Upper lobe of left lung (tissue), 6 donors: ENCODE measurements at regions not wholly inside any gene's neighbourhood (a gene's known extent, or its start where the extent isn't known, plus 50 kb on each side); places are given as distances from the start of the nearest gene placed in this dataset.
A peak's percentile ranks its signal among the peaks of the same experiment; 100 is the strongest.

Source experiments
- ATAC-seq, 2 donors: fragments of 200-7000 bp; cut with Tn5 transposase; one replicate each; pipeline ENCODE4 v1.9.1; 2022; ENCODE audit warnings: mild to moderate bottlenecking in 2 of 2, moderate library complexity in 2 of 2; ENCODE audit not compliant: low FRiP score in 2 of 2
- DNase-seq, 2 donors: peaks; one replicate each; pipeline ENCODE4 v3.0.0-alpha.2; 2019 to 2020
- H3K27ac ChIP-seq, 4 donors: fragments of 200-600 bp; sonication (generic); one replicate each; pipeline ENCODE4 v1.5.1; 2016 to 2019
- H3K27me3 ChIP-seq, 4 donors: fragments of 200-600 bp; sonication (generic); one replicate each; pipeline ENCODE4 v1.5.1; 2017 to 2019
- H3K36me3 ChIP-seq, 4 donors: fragments of 200-600 bp; sonication (generic); one replicate each; pipeline ENCODE4 v1.5.1; 2016 to 2019
- H3K4me1 ChIP-seq, 4 donors: fragments of 200-600 bp; sonication (generic); one replicate each; pipeline ENCODE4 v1.5.1; 2018 to 2019
- H3K4me3 ChIP-seq, 4 donors: fragments of 200-600 bp; sonication (generic); one replicate each; pipeline ENCODE4 v1.5.1; 2017 to 2019; ENCODE audit warnings: mild to moderate bottlenecking in 2 of 4, moderate library complexity in 1 of 4
- H3K9me3 ChIP-seq, 4 donors: fragments of 200-600 bp; sonication (generic); one replicate each; pipeline ENCODE4 v1.5.1; 2018 to 2019
- CTCF ChIP-seq, 6 experiments: fragments of 450-650 bp in 4 of 6; fragments of 200-600 bp in 2 of 6; sonication (generic) in 2 of 6; IDR thresholded peaks; one replicate each; pipeline ENCODE4 v1.5.1; 2016 to 2019; ENCODE audit warnings: antibody characterized with exemption in 6 of 6
- EP300 ChIP-seq, 4 donors: sonication (generic); formaldehyde crosslinking; IDR thresholded peaks; one replicate each; pipeline ENCODE4 v1.5.1; 2017; ENCODE audit warnings: antibody characterized with exemption in 4 of 4, control low read depth in 2 of 4
- POLR2A ChIP-seq, 4 donors: fragments of 450-650 bp; IDR thresholded peaks; one replicate each; pipeline ENCODE4 v1.5.1; 2016 to 2017; ENCODE audit warnings: antibody characterized with exemption in 4 of 4, mild to moderate bottlenecking in 2 of 4
- POLR2AphosphoS5 ChIP-seq, 2 donors: sonication (generic); formaldehyde crosslinking; IDR thresholded peaks; one replicate each; pipeline ENCODE4 v1.5.1; 2017; ENCODE audit warnings: antibody characterized with exemption in 2 of 2
- WGBS, 2 donors: methylation state at CpG; one replicate each; pipeline ENCODE4 v1.1.5; 2017 to 2018; 5-methylcytosine and 5-hydroxymethylcytosine counted together
- donor health status: DM: no; HTN: no; CAD: no; lungs with moderate emphysema.
- donor health status: DM: no; HTN: yes; CAD: no; lungs with severe emphysema.

DNA sequence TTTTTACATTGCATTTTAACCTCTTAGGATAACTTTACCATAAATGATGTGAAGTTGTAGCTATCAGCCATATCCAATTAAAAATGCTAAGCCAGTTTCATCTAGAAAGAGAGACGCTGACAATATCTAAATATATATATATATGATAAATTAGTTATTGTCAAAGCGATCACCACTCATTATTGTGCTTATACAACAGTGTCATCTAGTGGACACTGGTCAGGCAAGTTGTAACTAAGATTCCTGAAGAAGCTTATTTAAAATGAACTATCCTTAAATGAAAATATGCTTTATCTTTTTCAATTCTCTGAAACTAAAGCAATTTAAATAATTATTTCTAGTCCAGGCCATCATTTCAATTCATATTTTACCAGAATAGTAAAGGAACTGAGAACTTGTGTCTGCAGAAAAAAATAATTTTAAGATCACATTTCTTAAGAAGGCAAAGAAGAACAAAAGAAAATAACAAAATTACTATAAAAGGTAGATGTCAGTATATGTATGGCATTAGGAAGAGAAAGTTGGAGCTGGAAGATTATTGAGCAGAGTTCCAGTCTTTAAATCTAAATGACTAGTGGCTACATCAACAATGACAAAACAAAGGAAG lies 193.3 kb upstream of the SNX7 start:
- WGBS, 2 donors: 7 to 12% methylated on average over 2 of the region's 2 CpGs
- Histone ChIP-seq H3K4me3 (no peak overlapping the region), H3K9me3 (no peaks in the 10 kb centered on the region), H3K27ac (no peak overlapping the region), H3K36me3 (no peaks in the 10 kb centered on the region), H3K27me3 (no peaks in the 10 kb centered on the region), H3K4me1 (no peaks in the 10 kb centered on the region)
- peak in 5 of 6 experiments; percentile 37 to 69 (median 56) for TF ChIP-seq CTCF (IDR thresholded peaks at IDR 0.05)
- no peak for TF ChIP-seq POLR2A (IDR thresholded peaks at IDR 0.05)
- no peak for ATAC-seq
- no peak for DNase-seq

GRCh38 chr1:98467586-98467985 lies 193.9 kb upstream of the SNX7 start:
- Histone ChIP-seq H3K27me3 (no peaks in the 10 kb centered on the region), H3K4me1 (no peaks in the 10 kb centered on the region), H3K9me3 (no peaks in the 10 kb centered on the region), H3K4me3 (no peak overlapping the region), H3K27ac (no peak overlapping the region), H3K36me3 (no peaks in the 10 kb centered on the region)
- no peak for DNase-seq
- ATAC-seq: no peak
- WGBS, 2 donors: 45 to 48% methylated on average over 4 of the region's 4 CpGs
- TF ChIP-seq EP300 (IDR thresholded peaks at IDR 0.05) (no peak), CTCF (IDR thresholded peaks at IDR 0.05) (no peak), POLR2AphosphoS5 (IDR thresholded peaks at IDR 0.05) (no peak), POLR2A (IDR thresholded peaks at IDR 0.05) (no peak)

GRCh38 chr1:98467122-98467521 lies 194.4 kb upstream of the SNX7 start:
- Histone ChIP-seq H3K4me1 (no peaks in the 10 kb centered on the region), H3K9me3 (no peaks in the 10 kb centered on the region), H3K27ac (no peak overlapping the region), H3K27me3 (no peaks in the 10 kb centered on the region), H3K4me3 (no peak overlapping the region), H3K36me3 (no peaks in the 10 kb centered on the region)
- DNase-seq (no peak), ATAC-seq (no peak)
- no peak for TF ChIP-seq POLR2AphosphoS5 (IDR thresholded peaks at IDR 0.05)
- no peak for TF ChIP-seq POLR2A (IDR thresholded peaks at IDR 0.05)
- TF ChIP-seq CTCF (IDR thresholded peaks at IDR 0.05): no peak
- no peak for TF ChIP-seq EP300 (IDR thresholded peaks at IDR 0.05)

DNA sequence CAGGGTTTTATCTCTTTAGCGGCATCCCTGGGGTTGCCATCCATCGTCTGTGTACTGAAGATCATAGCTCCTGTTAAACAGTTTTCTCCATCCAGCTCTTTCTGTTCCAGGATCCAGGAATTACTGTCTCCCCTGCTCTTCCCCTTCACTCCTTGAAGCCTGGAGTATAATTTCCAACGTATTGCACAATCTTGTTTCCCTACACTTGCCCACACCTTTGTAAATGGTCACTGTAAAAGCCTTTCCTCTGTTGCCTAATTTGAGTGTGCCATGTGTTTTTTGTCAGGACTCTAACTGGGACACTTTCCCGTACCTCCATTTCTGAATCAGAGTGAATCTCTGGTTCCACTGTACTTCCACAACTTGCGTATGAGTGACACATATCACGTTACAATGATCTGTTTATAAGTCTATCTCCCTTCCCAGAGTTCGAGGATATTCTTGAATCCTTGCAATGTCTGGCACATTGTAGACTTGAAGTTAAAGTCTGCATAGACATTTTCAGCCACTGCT lies 199.6 kb upstream of the SNX7 start:
- TF ChIP-seq CTCF (IDR thresholded peaks at IDR 0.05): no peak
- no peak for TF ChIP-seq POLR2AphosphoS5 (IDR thresholded peaks at IDR 0.05)
- TF ChIP-seq EP300 (IDR thresholded peaks at IDR 0.05): no peak
- TF ChIP-seq POLR2A (IDR thresholded peaks at IDR 0.05): no peak
- Histone ChIP-seq H3K27me3 (no peaks in the 10 kb centered on the region), H3K36me3 (no peaks in the 10 kb centered on the region), H3K4me1 (peaks cover 0 to 10% (median 0%) of the 10 kb centered on the region in 4 donors), H3K27ac (no peak overlapping the region), H3K4me3 (no peak overlapping the region), H3K9me3 (no peaks in the 10 kb centered on the region)
- ATAC-seq (no peak), DNase-seq (no peak)
- WGBS, 2 donors: 74 to 78% methylated on average over 7 of the region's 7 CpGs

DNA sequence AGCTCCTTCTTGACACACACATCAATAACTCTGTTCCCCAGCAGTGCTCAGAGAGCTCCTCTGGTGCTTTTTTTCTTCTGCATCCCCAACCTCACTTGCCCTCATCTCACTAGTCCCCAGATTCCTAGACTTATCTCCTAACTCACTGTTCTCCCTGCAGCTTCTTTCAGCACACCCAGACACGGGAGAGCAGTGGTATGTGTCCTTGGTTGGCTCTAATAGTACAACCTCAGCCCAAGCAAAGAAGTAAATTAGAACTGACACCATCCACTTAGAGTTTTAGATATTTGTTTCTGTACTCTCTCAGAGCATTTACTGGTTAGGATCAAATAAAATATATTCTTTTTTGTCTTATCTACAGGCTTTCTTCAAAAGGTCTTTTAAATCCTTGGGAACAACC lies 201.4 kb upstream of the SNX7 start:
- Histone ChIP-seq H3K4me3 (no peak overlapping the region), H3K27ac (no peak overlapping the region), H3K36me3 (no peaks in the 10 kb centered on the region), H3K9me3 (no peaks in the 10 kb centered on the region), H3K4me1 (peaks cover 0 to 10% (median 0%) of the 10 kb centered on the region in 4 donors), H3K27me3 (no peaks in the 10 kb centered on the region)
- ATAC-seq (no peak), DNase-seq (no peak)
- TF ChIP-seq POLR2AphosphoS5 (IDR thresholded peaks at IDR 0.05) (no peak), CTCF (IDR thresholded peaks at IDR 0.05) (no peak), EP300 (IDR thresholded peaks at IDR 0.05) (no peak), POLR2A (IDR thresholded peaks at IDR 0.05) (no peak)
- WGBS, 2 donors: 45 to 50% methylated on average over 1 of the region's 1 CpG
